ENCODE measurements at regions not wholly inside any gene's neighbourhood (a gene's known extent, or its start where the extent isn't known, plus 50 kb on each side); places are given as distances from the start of the nearest gene placed in this dataset.

- no peak for TF ChIP-seq CTCF (conservative IDR thresholded peaks at IDR 0.05; ENCODE audit: low read length)
- TF ChIP-seq EZH2phosphoT487 (IDR thresholded peaks at IDR 0.05; ENCODE audit: borderline replicate concordance, low read depth, low read length): no peak
These were observed 284.2 kb upstream of the WWC1 start for GRCh38 chr5:168007286-168007685.
